GM10248 (cell line): ENCODE measurements at regions not wholly inside any gene's neighbourhood (a gene's known extent, or its start where the extent isn't known, plus 50 kb on each side); places are given as distances from the start of the nearest gene placed in this dataset.

ENCODE experiments used
- CTCF ChIA-PET: fragments of 300-600 bp; sonication (Branson Sonifier 250); formaldehyde crosslinking; extraction: SDS; loops from one replicate; lab custom pipeline; 2021; ENCODE audit warnings: antibody characterized with exemption; lab: Yijun Ruan, JAX
- POLR2A ChIA-PET: fragments of 350-650 bp; sonication (Branson Sonifier 250); formaldehyde crosslinking; extraction: SDS; loops from one replicate; lab custom pipeline; 2020; ENCODE audit warnings: antibody characterized with exemption; lab: Yijun Ruan, JAX
- DNase-seq: peaks from one replicate; pipeline ENCODE4 v3.0.0; 2012; ENCODE audit errors: extremely low spot score
- CTCF ChIP-seq: IDR thresholded peaks from 2 replicates; pipeline ENCODE4 v1.5.1; 2012; ENCODE audit warnings: mild to moderate bottlenecking, low read depth; ENCODE audit errors: extremely low read depth, missing control alignments, control extremely low read depth

- TF ChIP-seq CTCF = no peak
- CTCF ChIA-PET = no interaction called here
- no peak for DNase-seq
- POLR2A ChIA-PET = no interaction called here
These were observed 438.9 kb downstream of the KLF12 start for GRCh38 chr13:73695325-73695724.

GRCh38 chr13:73693215-73693614 is 441.0 kb downstream of the KLF12 start:
- no peak for TF ChIP-seq CTCF
- no peak for DNase-seq
- ChIA-PET CTCF (interaction anchor here (1.0 to 1.1 kb wide), 2 partner anchors 10 to 21 kb away, joined by 3 to 4 read pairs; no protein-coding TSS in a partner anchor), POLR2A (no interaction called here)

- ChIA-PET POLR2A (no interaction called here), CTCF (interaction anchor here (1.6 kb wide), 1 partner anchor 19 kb away, joined by 6 read pairs; no protein-coding TSS in a partner anchor)
- DNase-seq = no peak
- TF ChIP-seq CTCF = no peak
These were observed 442.3 kb downstream of the KLF12 start for GRCh38 chr13:73691891-73692290.

- TF ChIP-seq CTCF = no peak
- ChIA-PET CTCF (no interaction called here), POLR2A (no interaction called here)
- DNase-seq = no peak
These were observed 446.3 kb downstream of the KLF12 start for GRCh38 chr13:73687929-73688328.

GRCh38 chr13:73687087-73687486 is 447.1 kb downstream of the KLF12 start:
- no peak for DNase-seq
- ChIA-PET POLR2A (no interaction called here), CTCF (interaction anchor here (1.0 kb wide), 1 partner anchor 15 kb away, joined by 3 read pairs; no protein-coding TSS in a partner anchor)
- TF ChIP-seq CTCF = no peak

GRCh38 chr13:73684750-73685149 is 449.5 kb downstream of the KLF12 start:
- CTCF ChIA-PET = interaction anchor here (2.2 kb wide), 1 partner anchor 11 kb away, joined by 4 read pairs; no protein-coding TSS in a partner anchor

More at GRCh38 chr13:73684750-73685149, 449.5 kb downstream of the KLF12 start:
- POLR2A ChIA-PET = no interaction called here
- no peak for TF ChIP-seq CTCF
- no peak for DNase-seq
